ENCODE measurements at regions not wholly inside any gene's neighbourhood (a gene's known extent, or its start where the extent isn't known, plus 50 kb on each side); places are given as distances from the start of the nearest gene placed in this dataset.

GRCh38 chr3:27010834-27011233 lies 358.3 kb downstream of the NEK10 start:
- TF ChIP-seq, protein P1, sequence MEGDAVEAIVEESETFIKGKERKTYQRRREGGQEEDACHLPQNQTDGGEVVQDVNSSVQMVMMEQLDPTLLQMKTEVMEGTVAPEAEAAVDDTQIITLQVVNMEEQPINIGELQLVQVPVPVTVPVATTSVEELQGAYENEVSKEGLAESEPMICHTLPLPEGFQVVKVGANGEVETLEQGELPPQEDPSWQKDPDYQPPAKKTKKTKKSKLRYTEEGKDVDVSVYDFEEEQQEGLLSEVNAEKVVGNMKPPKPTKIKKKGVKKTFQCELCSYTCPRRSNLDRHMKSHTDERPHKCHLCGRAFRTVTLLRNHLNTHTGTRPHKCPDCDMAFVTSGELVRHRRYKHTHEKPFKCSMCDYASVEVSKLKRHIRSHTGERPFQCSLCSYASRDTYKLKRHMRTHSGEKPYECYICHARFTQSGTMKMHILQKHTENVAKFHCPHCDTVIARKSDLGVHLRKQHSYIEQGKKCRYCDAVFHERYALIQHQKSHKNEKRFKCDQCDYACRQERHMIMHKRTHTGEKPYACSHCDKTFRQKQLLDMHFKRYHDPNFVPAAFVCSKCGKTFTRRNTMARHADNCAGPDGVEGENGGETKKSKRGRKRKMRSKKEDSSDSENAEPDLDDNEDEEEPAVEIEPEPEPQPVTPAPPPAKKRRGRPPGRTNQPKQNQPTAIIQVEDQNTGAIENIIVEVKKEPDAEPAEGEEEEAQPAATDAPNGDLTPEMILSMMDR (IDR thresholded peaks at IDR 0.05; ENCODE audit: control extremely low read depth, extremely low read depth): no peak
- Histone ChIP-seq H3K36me3 (ENCODE audit: control insufficient read depth in 4 of 4, insufficient read depth in 4 of 4, low read length in 4 of 4) (no peaks in the 10 kb centered on the region), H3K9ac (ENCODE audit: insufficient read depth in 1 of 2, low read length in 2 of 2) (no peak overlapping the region), H3K4me1 (ENCODE audit: control insufficient read depth in 5 of 5, insufficient read depth in 5 of 5, low read length in 5 of 5) (no peaks in the 10 kb centered on the region), H3K27ac (ENCODE audit: low read depth in 1 of 2, low read length in 1 of 2) (no peak overlapping the region), H3K27me3 (ENCODE audit: control insufficient read depth in 3 of 3, insufficient read depth in 3 of 3, low read length in 2 of 3) (no peaks in the 10 kb centered on the region), H3K4me3 (no peak overlapping the region), H3K9me3 (ENCODE audit: control insufficient read depth in 4 of 4, insufficient read depth in 3 of 4, low read length in 3 of 4) (no peaks in the 10 kb centered on the region)
- WGBS, 2 donors: 78 to 89% methylated on average over 1 of the region's 1 CpG
- ATAC-seq (ENCODE audit: insufficient read depth, low FRiP score) (no peak), DNase-seq (peak in 2 of 3 donors; percentile 33 to 52)

GRCh38 chr3:27022096-27022761 lies 347.0 kb downstream of the NEK10 start:
- no peak overlapping the region for H3K9ac ChIP-seq (ENCODE audit: insufficient read depth in 1 of 2, low read length in 2 of 2)
- DNase-seq (peak in 1 of 3 donors; percentile 4), ATAC-seq (ENCODE audit: insufficient read depth, low FRiP score) (no peak)
- H3K27ac ChIP-seq (ENCODE audit: low read depth in 1 of 2, low read length in 1 of 2): no peak overlapping the region
- H3K27me3 ChIP-seq (ENCODE audit: control insufficient read depth in 3 of 3, insufficient read depth in 3 of 3, low read length in 2 of 3): no peaks in the 10 kb centered on the region
- H3K36me3 ChIP-seq (ENCODE audit: control insufficient read depth in 4 of 4, insufficient read depth in 4 of 4, low read length in 4 of 4): no peaks in the 10 kb centered on the region
- H3K4me3 ChIP-seq: no peak overlapping the region
- no peaks in the 10 kb centered on the region for H3K4me1 ChIP-seq (ENCODE audit: control insufficient read depth in 5 of 5, insufficient read depth in 5 of 5, low read length in 5 of 5)
- H3K9me3 ChIP-seq (ENCODE audit: control insufficient read depth in 4 of 4, insufficient read depth in 3 of 4, low read length in 3 of 4): no peaks in the 10 kb centered on the region
- TF ChIP-seq, protein P1 (IDR thresholded peaks at IDR 0.05; ENCODE audit: control extremely low read depth, extremely low read depth): no peak
- WGBS, 2 donors: 48 to 59% methylated on average over 5 of the region's 5 CpGs

DNA sequence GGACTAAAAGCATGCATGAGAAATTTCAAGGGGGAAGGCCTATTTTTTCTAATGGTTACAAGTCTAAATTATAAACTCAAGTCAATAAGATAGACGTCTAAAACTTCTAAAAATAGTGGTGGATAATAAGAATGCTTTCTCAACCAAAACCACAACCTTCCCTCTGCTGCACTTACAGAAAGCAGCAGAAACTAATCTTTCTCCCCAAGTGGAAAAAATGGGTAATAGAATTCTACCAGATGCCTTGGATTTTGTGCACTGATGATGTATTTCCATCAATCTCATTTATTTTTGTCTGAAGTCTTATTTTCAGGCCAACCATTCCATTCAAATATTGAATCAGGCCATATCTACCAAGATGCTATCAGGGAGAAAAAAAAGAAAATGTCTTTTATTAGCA lies 344.7 kb downstream of the NEK10 start:
- Histone ChIP-seq H3K4me3 (no peak overlapping the region), H3K9me3 (ENCODE audit: control insufficient read depth in 4 of 4, insufficient read depth in 3 of 4, low read length in 3 of 4) (no peaks in the 10 kb centered on the region), H3K36me3 (ENCODE audit: control insufficient read depth in 4 of 4, insufficient read depth in 4 of 4, low read length in 4 of 4) (no peaks in the 10 kb centered on the region), H3K27ac (ENCODE audit: low read depth in 1 of 2, low read length in 1 of 2) (no peak overlapping the region), H3K9ac (ENCODE audit: insufficient read depth in 1 of 2, low read length in 2 of 2) (no peak overlapping the region), H3K4me1 (ENCODE audit: control insufficient read depth in 5 of 5, insufficient read depth in 5 of 5, low read length in 5 of 5) (no peaks in the 10 kb centered on the region), H3K27me3 (ENCODE audit: control insufficient read depth in 3 of 3, insufficient read depth in 3 of 3, low read length in 2 of 3) (no peaks in the 10 kb centered on the region)
- DNase-seq: no peak
- no peak for ATAC-seq (ENCODE audit: insufficient read depth, low FRiP score)
- WGBS, 2 donors: 15 to 36% methylated on average over 1 of the region's 1 CpG
- TF ChIP-seq, protein P1 (IDR thresholded peaks at IDR 0.05; ENCODE audit: control extremely low read depth, extremely low read depth): no peak

GRCh38 chr3:27025718-27026117 lies 343.5 kb downstream of the NEK10 start:
- Histone ChIP-seq H3K9me3 (ENCODE audit: control insufficient read depth in 4 of 4, insufficient read depth in 3 of 4, low read length in 3 of 4) (no peaks in the 10 kb centered on the region), H3K27me3 (ENCODE audit: control insufficient read depth in 3 of 3, insufficient read depth in 3 of 3, low read length in 2 of 3) (no peaks in the 10 kb centered on the region), H3K36me3 (ENCODE audit: control insufficient read depth in 4 of 4, insufficient read depth in 4 of 4, low read length in 4 of 4) (no peaks in the 10 kb centered on the region), H3K4me1 (ENCODE audit: control insufficient read depth in 5 of 5, insufficient read depth in 5 of 5, low read length in 5 of 5) (no peaks in the 10 kb centered on the region), H3K4me3 (no peak overlapping the region), H3K9ac (ENCODE audit: insufficient read depth in 1 of 2, low read length in 2 of 2) (no peak overlapping the region), H3K27ac (ENCODE audit: low read depth in 1 of 2, low read length in 1 of 2) (no peak overlapping the region)
- ATAC-seq (ENCODE audit: insufficient read depth, low FRiP score) (no peak), DNase-seq (no peak)
- TF ChIP-seq, protein P1 (IDR thresholded peaks at IDR 0.05; ENCODE audit: control extremely low read depth, extremely low read depth): no peak
- 62 to 84% methylated on average over 2 of the region's 2 CpGs for WGBS, 2 donors
